Brain microvascular endothelial cell (primary cell): ENCODE measurements at regions not wholly inside any gene's neighbourhood (a gene's known extent, or its start where the extent isn't known, plus 50 kb on each side); places are given as distances from the start of the nearest gene placed in this dataset.

Experiments
- DNase-seq: peaks from one replicate; pipeline ENCODE4 v3.0.0-alpha.2; 2020
- H3K27ac ChIP-seq: fragments of 250-450 bp; sonication (Bioruptor Pico); 2 replicates; pipeline ENCODE4 v1.5.1; 2020; ENCODE audit warnings: mild to moderate bottlenecking, moderate library complexity
- H3K27me3 ChIP-seq: fragments of 250-450 bp; sonication (Bioruptor Pico); replicated peaks from 2 replicates; pipeline ENCODE4 v1.5.1; 2020; ENCODE audit warnings: mild to moderate bottlenecking
- H3K36me3 ChIP-seq: fragments of 250-450 bp; sonication (Bioruptor Pico); replicated peaks from 2 replicates; pipeline ENCODE4 v1.5.1; 2020; ENCODE audit warnings: mild to moderate bottlenecking
- H3K4me3 ChIP-seq: 2 replicates; pipeline ENCODE4 v1.5.1; 2011; ENCODE audit warnings: low read depth, mild to moderate bottlenecking, control low read depth, low read length, moderate library complexity
- CTCF ChIP-seq: IDR thresholded peaks from 2 replicates; pipeline ENCODE4 v1.5.1; 2011; ENCODE audit warnings: low read depth, mild to moderate bottlenecking, moderate library complexity, low read length, control low read depth, inconsistent platforms; ENCODE audit errors: missing control alignments
- in situ Hi-C: cut with HindIII; loops from 2 replicates; pipeline ENCODE4 v1.10.0; 2017; ENCODE audit warnings: low sequenced_read_pairs, low pct_ligation_motif_present

- H3K27ac ChIP-seq, result no peak overlapping the region
- no peak overlapping the region for H3K4me3 ChIP-seq
- no peak for DNase-seq
- H3K27me3 ChIP-seq, result no peaks in the 10 kb centered on the region
- H3K36me3 ChIP-seq, result no peaks in the 10 kb centered on the region
- in situ Hi-C loops, result no loop called here
- no peak for TF ChIP-seq CTCF
Observed at GRCh38 chr3:21056293-21056692, 694.7 kb downstream of the ZNF385D start.

GRCh38 chr3:21055015-21055414 is 696.0 kb downstream of the ZNF385D start:
- Histone ChIP-seq H3K27me3 (no peaks in the 10 kb centered on the region), H3K4me3 (no peak overlapping the region), H3K36me3 (no peaks in the 10 kb centered on the region), H3K27ac (no peak overlapping the region)
- DNase-seq, result no peak
- in situ Hi-C loops, result no loop called here
- TF ChIP-seq CTCF, result no peak

- no peak for TF ChIP-seq CTCF
- H3K36me3 ChIP-seq, result no peaks in the 10 kb centered on the region
- no peak for DNase-seq
- H3K27me3 ChIP-seq, result no peaks in the 10 kb centered on the region
- H3K27ac ChIP-seq, result no peak overlapping the region
- in situ Hi-C loops, result no loop called here
- no peak overlapping the region for H3K4me3 ChIP-seq
Observed at GRCh38 chr3:21054064-21054463, 696.9 kb downstream of the ZNF385D start.

- H3K27ac ChIP-seq, result no peak overlapping the region
- no peak for TF ChIP-seq CTCF
- DNase-seq, result no peak
- in situ Hi-C loops, result no loop called here
- no peak overlapping the region for H3K4me3 ChIP-seq
- H3K36me3 ChIP-seq, result no peaks in the 10 kb centered on the region
- no peaks in the 10 kb centered on the region for H3K27me3 ChIP-seq
Observed at GRCh38 chr3:21049334-21050062, 701.5 kb downstream of the ZNF385D start.

GRCh38 chr3:21043139-21043538 is 707.9 kb downstream of the ZNF385D start:
- H3K27me3 ChIP-seq, result no peaks in the 10 kb centered on the region
- H3K36me3 ChIP-seq, result no peaks in the 10 kb centered on the region
- H3K27ac ChIP-seq, result no peak overlapping the region
- H3K4me3 ChIP-seq, result no peak overlapping the region
- DNase-seq, result no peak
- in situ Hi-C loops, result no loop called here
- no peak for TF ChIP-seq CTCF

GRCh38 chr3:21042184-21042583 is 708.8 kb downstream of the ZNF385D start:
- H3K36me3 ChIP-seq, result no peaks in the 10 kb centered on the region
- H3K27ac ChIP-seq, result no peak overlapping the region
- TF ChIP-seq CTCF, result no peak
- no peak overlapping the region for H3K4me3 ChIP-seq
- H3K27me3 ChIP-seq, result no peaks in the 10 kb centered on the region
- in situ Hi-C loops, result no loop called here
- no peak for DNase-seq
